HepG2 (cell line): ENCODE measurements at regions not wholly inside any gene's neighbourhood (a gene's known extent, or its start where the extent isn't known, plus 50 kb on each side); places are given as distances from the start of the nearest gene placed in this dataset.

Experiments used
- CHD2 ChIP-seq: IDR thresholded peaks from 2 replicates; pipeline ENCODE4 v1.6.1; 2011; ENCODE audit warnings: low read depth, low read length, improper control_type of control experiment
- DRAP1 ChIP-seq: IDR thresholded peaks from 2 replicates; pipeline ENCODE4 v1.6.1; 2016; ENCODE audit warnings: missing genetic modification reagents, missing compliant biosample characterization
- EP300 ChIP-seq, 3 experiments: sonication (generic) in 1 of 3; formaldehyde crosslinking in 1 of 3; IDR thresholded peaks; 2 replicates each; pipeline versions ENCODE4 v1.5.1 to v1.6.1; 2011 to 2020; ENCODE audit warnings: low read depth in 2 of 3, low read length in 2 of 3, borderline replicate concordance in 1 of 3, improper control_type of control experiment in 1 of 3, mild to moderate bottlenecking in 1 of 3, missing genetic modification reagents in 1 of 3, moderate library complexity in 1 of 3
- EZH2 ChIP-seq: conservative IDR thresholded peaks from 2 replicates; pipeline ENCODE4 v1.6.1; 2012; ENCODE audit warnings: mild to moderate bottlenecking, low read depth, low read length, moderate library complexity
- HOXD1 ChIP-seq: sonication (generic); formaldehyde crosslinking; IDR thresholded peaks from 2 replicates; pipeline ENCODE4 v1.5.0; 2020; ENCODE audit warnings: missing genetic modification reagents
- MAX ChIP-seq: IDR thresholded peaks from 2 replicates; pipeline ENCODE4 v1.6.1; 2012; ENCODE audit warnings: inconsistent platforms
- MED1 ChIP-seq: sonication (generic); formaldehyde crosslinking; IDR thresholded peaks from 2 replicates; pipeline ENCODE4 v1.4.0; 2020; ENCODE audit warnings: missing genetic modification reagents
- NFE2 ChIP-seq: sonication (generic); formaldehyde crosslinking; IDR thresholded peaks from 2 replicates; pipeline ENCODE4 v1.4.0; 2020; ENCODE audit warnings: missing genetic modification reagents
- POLR2AphosphoS2 ChIP-seq: IDR thresholded peaks from 2 replicates; pipeline ENCODE4 v1.6.1; 2011; ENCODE audit warnings: low read depth, low read length, improper control_type of control experiment
- ZNF503 ChIP-seq: sonication (generic); formaldehyde crosslinking; IDR thresholded peaks from 2 replicates; pipeline ENCODE4 v1.4.0; 2020; ENCODE audit warnings: missing genetic modification reagents
- ZNF672 ChIP-seq: sonication (generic); formaldehyde crosslinking; IDR thresholded peaks from 2 replicates; pipeline ENCODE4 v1.8.1; 2022; ENCODE audit warnings: missing genetic modification reagents
- ZNF781 ChIP-seq: sonication (generic); formaldehyde crosslinking; IDR thresholded peaks from 2 replicates; pipeline ENCODE4 v1.5.1; 2020; ENCODE audit warnings: borderline replicate concordance, mild to moderate bottlenecking, missing genetic modification reagents; ENCODE audit errors: not compliant biosample characterization
- TF ChIP-seq, protein P1 (sequence below): sonication (generic); formaldehyde crosslinking; IDR thresholded peaks from 2 replicates; pipeline ENCODE4 v1.9.0; 2021; ENCODE audit warnings: missing genetic modification reagents, mild to moderate bottlenecking, borderline replicate concordance
- TF ChIP-seq, protein P2 (sequence below): sonication (generic); formaldehyde crosslinking; IDR thresholded peaks from 2 replicates; pipeline ENCODE4 v1.5.0; 2020; ENCODE audit warnings: mild to moderate bottlenecking, missing genetic modification reagents, moderate library complexity

GRCh38 chr2:144181001-144181400, 338.9 kb downstream of the ZEB2 start:
- TF ChIP-seq POLR2AphosphoS2 (no peak), MAX (no peak), NFE2 (CRISPR knock-in tag) (no peak), ZNF781 (CRISPR knock-in tag) (no peak), HOXD1 (no peak), DRAP1 (no peak), CHD2 (no peak), ZNF503 (CRISPR knock-in tag) (no peak), EZH2 (no peak), ZNF672 (no peak), EP300 (IDR thresholded peaks at IDR 0.05; ENCODE audit: low read depth in 2 of 2, low read length in 2 of 2) (no peak), EP300 (CRISPR knock-in tag; IDR thresholded peaks at IDR 0.05; ENCODE audit: borderline replicate concordance) (no peak), MED1 (no peak)
- TF ChIP-seq, protein P1, sequence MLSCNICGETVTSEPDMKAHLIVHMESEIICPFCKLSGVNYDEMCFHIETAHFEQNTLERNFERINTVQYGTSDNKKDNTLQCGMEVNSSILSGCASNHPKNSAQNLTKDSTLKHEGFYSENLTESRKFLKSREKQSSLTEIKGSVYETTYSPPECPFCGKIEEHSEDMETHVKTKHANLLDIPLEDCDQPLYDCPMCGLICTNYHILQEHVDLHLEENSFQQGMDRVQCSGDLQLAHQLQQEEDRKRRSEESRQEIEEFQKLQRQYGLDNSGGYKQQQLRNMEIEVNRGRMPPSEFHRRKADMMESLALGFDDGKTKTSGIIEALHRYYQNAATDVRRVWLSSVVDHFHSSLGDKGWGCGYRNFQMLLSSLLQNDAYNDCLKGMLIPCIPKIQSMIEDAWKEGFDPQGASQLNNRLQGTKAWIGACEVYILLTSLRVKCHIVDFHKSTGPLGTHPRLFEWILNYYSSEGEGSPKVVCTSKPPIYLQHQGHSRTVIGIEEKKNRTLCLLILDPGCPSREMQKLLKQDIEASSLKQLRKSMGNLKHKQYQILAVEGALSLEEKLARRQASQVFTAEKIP, result no peak
- TF ChIP-seq, protein P2, sequence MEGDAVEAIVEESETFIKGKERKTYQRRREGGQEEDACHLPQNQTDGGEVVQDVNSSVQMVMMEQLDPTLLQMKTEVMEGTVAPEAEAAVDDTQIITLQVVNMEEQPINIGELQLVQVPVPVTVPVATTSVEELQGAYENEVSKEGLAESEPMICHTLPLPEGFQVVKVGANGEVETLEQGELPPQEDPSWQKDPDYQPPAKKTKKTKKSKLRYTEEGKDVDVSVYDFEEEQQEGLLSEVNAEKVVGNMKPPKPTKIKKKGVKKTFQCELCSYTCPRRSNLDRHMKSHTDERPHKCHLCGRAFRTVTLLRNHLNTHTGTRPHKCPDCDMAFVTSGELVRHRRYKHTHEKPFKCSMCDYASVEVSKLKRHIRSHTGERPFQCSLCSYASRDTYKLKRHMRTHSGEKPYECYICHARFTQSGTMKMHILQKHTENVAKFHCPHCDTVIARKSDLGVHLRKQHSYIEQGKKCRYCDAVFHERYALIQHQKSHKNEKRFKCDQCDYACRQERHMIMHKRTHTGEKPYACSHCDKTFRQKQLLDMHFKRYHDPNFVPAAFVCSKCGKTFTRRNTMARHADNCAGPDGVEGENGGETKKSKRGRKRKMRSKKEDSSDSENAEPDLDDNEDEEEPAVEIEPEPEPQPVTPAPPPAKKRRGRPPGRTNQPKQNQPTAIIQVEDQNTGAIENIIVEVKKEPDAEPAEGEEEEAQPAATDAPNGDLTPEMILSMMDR (CRISPR knock-in tag), result no peak
